GM21786 (cell line): ENCODE measurements at regions not wholly inside any gene's neighbourhood (a gene's known extent, or its start where the extent isn't known, plus 50 kb on each side); places are given as distances from the start of the nearest gene placed in this dataset.
"Not testable (repeated sequence)": the region's sequence is repeated elsewhere in the genome, so short reads cannot be mapped to it uniquely, and the experiment has no call there.

Source experiments
- ATAC-seq: cut with Tn5 transposase; IDR thresholded peaks from one replicate; pipeline ENCODE4 v1.9.1; 2021; ENCODE audit not compliant: unreplicated experiment

- ATAC-seq, result no peak
These were observed 143.6 kb upstream of the KLF6 start for GRCh38 chr10:3928569-3928968.

DNA sequence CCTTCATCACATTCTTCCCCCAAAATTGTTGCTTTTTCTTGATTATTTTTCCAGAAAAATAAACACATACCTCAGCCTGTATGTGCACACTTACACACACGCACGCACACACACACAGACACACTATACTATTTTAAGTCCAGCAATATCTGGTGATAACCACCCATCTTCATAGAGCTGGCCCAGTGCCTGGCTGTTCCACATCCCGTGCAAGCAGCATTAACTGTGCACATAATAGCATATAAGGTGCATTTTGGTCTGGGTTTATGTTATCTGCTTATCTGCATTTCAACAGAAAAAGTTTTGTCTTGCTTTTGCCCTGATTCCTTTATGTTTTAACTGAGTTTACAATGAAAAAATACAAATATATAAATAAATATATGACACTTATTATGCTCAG, 143.1 kb upstream of the KLF6 start:
- ATAC-seq, result no peak

DNA sequence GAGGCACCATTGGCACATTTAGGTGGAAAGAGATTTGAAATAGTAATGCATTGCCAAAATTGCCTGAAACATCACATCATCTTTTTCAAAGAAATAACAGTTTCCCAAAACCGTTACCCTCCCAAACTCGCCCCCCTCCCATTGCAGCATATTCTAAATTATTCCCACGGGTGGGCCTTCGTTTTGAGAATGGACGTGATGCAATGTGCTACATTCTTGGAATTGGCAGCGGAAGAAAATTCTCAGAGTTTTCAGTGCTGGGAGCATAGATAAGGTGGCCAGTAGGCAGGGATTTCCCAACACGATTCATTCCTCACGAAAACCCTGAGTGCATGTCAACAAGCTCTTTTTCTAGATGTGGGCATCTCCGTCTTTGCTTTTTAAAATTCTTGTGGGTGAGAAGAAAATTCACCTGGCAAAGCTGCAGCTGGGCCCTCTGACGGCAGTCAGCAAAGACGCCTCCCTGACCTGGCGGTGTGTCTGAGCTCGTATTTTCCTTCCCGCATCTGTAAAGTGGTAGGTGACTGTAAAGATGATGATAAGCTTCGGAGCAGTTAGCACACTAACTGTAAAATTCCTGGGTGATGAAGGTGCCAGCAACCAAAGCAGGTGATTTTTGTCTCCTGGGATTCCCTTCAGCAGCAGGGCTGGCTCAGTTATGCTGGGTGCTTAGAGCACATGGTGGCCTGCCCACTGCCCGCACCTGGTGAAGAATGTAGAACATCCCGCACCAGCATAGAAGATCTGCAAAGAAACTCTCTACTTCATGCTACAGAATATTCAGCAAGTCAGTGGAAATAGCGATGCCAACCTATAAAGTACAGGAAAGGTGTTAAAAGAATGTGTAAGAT, 141.9 kb upstream of the KLF6 start:
- no peak for ATAC-seq

DNA sequence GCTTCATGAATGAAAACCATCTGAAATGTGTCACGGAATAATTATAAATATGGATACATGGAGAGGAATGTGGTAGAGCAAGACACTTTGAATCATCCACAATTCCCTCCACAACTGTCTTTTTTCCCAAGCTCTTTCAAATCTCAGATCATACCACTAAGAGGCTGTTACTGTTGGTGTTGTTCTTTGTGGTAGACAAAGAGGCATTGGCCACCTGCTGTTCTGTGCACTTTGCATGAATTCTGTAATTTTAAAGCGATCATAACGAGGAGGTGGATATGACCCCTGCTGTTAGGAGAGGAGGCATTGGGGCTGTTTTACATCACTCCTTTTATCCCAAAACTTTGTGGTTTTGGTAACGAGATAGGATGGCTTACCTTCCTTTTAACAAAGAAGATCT, 141.2 kb upstream of the KLF6 start:
- no peak for ATAC-seq

GRCh38 chr10:3925184-3925583, 140.2 kb upstream of the KLF6 start:
- ATAC-seq, result no peak

- ATAC-seq, result no peak
These were observed 139.3 kb upstream of the KLF6 start for GRCh38 chr10:3924344-3924743.

DNA sequence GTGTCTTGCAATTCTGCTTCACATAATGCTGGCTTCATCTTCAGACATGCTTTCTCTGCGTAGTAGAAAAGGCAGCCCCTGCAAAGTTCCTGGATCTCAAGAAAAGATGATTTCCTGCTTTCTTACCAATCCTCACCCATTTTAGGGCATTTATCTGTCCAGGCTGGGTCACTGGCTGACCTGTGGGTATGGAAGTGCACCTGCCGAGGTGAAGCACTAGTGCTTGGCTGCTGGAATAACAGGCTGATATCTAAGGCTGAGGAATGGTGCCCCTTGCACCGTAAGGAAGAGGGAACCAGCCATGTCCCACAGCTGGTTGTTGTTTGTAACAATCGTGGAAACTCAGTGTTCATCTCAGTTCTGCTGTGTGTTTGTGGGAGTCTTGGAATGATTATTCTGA, 138.0 kb upstream of the KLF6 start:
- ATAC-seq, result no peak

GRCh38 chr10:3919709-3920308, 134.8 kb upstream of the KLF6 start:
- no peak for ATAC-seq

DNA sequence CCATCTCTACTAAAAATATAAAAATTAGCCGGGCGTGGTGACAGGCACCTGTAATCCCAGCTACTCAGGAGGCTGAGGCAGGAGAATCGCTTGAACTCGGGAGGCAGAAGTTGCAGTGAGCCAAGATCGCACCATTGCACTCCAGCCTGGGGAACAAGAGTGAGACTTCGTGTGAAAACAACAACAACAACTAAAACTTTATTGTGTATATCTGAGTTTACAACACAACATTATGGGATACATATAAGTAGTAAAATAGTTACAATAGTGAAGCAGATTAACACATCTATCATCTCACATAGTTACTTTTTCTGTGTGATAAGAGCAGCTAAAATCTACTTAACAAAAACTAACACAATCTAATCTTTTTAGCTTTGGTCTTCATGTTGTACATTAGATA, 132.4 kb upstream of the KLF6 start:
- not testable (repeated sequence) for ATAC-seq

DNA sequence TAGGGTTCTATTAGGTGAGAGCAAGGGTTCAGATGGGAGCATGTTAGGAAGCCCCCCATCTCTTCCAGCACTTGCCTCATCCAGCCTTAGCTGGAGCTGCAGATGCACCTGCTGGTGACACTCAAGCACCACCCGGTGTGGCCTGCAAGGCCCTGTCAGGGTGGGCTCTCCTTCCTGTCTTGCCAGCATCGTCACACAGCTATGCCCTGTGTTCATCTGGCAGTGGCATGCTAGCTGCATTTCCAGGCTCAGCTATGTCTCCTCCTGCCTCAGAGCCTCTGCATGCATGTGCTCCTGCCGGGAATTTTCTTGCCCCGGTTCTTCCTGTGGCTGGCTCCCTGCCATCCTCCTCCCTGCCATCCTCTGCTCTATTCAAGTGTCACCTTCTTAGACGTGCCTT, 129.7 kb upstream of the KLF6 start:
- no peak for ATAC-seq

DNA sequence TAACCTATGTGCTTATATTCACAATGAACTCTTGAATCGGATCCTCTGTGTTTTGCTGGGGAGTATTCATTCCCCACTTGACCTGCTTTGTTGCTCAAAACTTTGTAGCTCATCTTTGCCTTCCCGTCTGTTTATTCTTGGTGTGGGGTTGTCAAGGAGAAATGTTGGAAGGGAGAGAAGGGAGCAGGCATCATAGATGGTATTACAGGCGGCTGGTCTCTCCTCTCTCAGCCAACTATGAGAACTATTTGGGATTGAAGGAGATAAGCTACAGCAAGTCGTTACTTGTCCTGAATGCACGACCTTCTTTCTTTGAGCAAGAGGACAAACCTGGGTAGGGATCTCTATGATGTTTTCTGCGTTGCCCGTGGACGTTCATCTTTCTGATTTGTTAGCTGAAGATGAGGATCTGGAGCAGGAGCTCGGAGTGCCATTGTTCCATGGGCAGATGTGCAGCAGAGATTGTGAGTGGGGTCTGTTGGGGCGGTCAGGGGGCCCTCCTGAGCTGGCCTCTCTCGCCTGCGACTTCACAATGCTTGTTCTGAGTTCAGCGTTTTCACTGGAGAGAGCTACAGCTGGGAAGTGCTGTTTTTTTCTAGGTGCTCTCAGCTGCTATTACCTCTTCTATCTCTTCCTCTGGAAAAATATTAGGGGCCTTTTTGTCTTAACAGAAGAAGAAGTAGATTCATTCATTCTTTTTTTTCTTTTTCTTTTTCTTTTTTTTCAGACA, 126.9 kb upstream of the KLF6 start:
- no peak for ATAC-seq

DNA sequence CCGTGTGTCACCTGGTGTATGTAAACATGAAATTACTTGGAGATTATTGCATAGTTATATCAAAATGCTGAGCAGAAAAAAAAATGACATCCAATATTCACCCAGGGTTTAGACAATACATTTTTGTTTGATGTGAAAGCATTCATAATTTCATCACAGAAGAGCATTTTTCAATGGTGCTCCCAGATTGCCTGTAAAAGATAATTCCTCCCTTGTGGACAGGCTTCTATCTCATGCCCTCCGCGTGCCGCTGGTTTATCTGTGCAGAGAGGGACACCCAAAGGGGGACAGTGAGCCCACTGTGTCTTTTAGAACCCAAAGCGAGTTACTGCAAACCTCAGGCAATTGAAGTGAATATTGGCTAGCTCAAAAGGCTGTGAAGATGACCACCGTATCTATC, 126.2 kb upstream of the KLF6 start:
- ATAC-seq, result no peak

GRCh38 chr10:3909339-3909738, 124.3 kb upstream of the KLF6 start:
- ATAC-seq, result no peak

DNA sequence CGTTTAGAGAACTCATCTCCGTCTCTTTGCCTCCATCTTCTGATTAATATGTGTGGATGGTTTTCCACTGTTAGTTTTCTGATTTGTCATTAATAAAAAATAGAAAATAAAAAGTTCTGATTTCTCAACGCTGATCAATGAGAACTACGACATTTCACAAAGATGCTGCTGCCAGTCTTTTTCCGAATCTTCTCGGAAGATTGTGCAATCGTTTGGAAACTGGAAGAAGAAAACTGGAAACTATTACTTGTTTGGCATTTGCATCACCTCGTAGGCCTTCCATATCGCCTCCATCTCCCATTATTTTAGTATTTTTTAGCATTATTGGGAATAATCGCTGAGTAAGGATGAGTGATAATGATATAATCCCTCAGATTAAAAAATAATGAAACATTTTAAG, 123.2 kb upstream of the KLF6 start:
- ATAC-seq, result no peak

DNA sequence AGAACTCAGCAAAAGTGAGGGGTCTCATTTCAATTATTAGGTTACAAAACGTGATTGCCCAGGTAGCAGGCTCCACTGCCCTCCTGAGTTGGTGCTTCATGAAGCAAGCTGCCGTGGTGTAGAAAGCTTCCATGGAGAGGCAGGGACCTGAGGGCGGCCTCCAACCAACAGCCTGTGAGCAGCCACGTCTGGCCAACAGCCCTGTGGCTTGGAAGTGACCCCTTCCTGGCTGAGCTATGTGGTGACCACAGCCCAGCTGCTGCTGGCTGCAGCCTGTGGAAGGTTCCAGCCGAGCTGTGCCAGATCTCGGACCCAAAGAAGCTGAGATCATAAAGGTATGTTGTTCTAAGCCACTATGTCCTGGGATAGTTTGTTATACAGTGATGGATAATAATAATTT, 122.5 kb upstream of the KLF6 start:
- no peak for ATAC-seq

DNA sequence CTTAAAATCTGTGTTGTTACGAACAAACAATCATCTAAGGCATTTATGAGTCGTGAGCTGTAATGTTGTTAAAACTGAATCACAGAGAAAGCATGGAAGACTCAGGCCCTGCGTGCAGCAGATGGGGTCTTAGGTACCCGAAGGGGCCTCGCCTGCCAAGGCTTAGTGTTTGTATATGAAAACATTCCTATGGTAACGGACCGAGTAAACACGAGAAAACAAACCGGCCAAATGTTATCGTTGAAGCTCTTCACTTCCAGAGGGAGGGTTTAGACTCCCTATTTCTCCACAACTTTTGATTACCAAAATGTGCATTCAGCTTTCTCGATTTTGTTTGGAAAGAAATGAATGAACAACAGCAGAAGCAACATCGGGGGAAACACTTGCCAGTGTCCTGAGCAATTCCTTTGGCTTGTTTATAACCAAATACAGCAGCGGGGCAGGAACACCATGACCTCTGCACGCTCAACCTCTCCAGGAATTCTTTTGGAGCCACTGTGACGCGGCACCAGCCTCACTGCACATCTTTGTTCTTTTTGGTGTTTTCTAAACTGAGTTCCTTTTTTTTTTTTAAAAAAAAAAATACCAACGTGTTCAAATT, 121.6 kb upstream of the KLF6 start:
- no peak for ATAC-seq

GRCh38 chr10:3904419-3904960, 119.5 kb upstream of the KLF6 start:
- ATAC-seq, result no peak

DNA sequence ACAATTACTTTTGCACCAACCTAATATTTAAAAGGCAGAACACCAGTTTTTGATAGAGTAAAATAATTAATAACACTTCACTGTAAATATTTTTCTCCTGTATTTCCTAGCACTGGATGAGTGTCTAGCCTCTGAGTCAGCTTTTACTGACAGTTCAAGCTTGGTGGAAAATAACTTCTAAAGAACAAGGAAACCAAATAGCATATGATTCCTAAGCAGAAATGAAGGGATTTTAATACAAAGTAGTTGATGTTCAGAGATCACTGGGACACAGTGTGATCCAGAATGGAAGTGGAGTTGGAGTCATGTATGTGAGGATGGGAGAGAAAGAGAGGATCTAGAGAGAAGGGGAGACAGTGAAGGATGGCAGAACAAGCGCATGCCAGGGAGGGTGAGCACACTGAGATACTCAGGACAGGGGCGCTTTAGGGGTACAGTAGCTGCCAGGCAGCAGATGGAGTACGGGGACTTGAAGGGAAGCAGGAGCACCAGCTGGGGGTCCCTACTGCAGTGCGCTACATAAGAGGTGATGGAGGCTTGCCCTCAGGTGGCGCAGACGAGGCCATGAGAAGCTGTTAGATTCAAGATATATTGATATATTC, 117.9 kb upstream of the KLF6 start:
- peak; percentile 21 for ATAC-seq

DNA sequence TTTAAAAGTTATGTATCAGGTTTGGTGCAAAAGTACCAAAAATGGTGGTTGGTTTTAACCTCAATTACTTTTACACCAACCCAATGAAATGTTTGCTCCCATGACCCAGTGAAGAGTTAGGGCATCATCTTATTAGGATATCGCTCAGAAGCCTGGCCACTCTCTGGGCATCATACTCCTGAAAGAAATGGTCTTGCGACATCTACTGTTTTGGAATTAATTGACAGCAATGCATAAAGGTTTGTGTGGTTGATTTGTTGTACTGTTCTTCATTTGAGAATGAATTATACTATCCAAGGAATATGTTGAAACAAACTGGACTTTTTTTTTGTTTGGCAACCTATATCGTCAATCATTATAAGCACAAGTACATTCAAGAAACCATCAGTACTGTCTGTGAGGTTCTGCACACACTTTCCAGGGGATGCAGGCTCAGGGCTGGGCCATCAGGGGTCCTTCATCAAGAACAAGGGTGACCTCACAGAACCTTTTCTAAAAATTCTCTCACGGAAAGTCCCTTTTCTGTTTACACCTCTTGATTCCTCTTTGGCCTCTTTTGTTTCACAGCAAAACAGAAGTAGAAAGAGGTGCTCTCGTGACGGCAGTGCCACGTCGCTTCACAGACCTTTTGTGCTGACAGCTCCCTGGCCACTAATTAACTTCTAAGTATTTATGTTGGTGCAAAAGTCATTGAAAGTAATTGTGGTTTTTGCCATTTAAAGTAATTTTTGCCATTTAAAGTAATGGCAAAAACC, 117.2 kb upstream of the KLF6 start:
- peak; percentile 96 for ATAC-seq

DNA sequence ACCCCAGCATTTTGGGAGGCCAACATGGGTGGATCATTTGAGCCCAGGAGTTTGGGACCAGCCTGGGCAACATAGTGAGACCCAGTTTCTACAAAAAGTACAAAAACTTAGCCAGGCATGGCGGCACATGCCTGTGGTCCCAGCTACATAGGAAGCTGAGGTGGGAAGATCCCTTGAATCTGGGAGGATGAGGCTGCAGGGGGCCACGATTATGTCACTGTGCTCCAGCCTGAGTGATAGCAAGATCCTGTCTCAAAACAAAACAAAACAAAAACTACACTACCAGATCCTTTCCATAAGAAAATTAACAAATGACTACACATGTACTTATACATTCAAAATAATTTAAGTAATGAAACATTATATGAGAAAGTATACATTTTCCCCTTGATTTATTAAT, 116.4 kb upstream of the KLF6 start:
- ATAC-seq, result no peak
